ENCODE measurements at regions not wholly inside any gene's neighbourhood (a gene's known extent, or its start where the extent isn't known, plus 50 kb on each side); places are given as distances from the start of the nearest gene placed in this dataset.

- TF ChIP-seq GLIS3 (CRISPR knock-in tag; IDR thresholded peaks at IDR 0.05) (no peak), ZNF8 (CRISPR knock-in tag; IDR thresholded peaks at IDR 0.05) (no peak), ZFP3 (CRISPR knock-in tag; IDR thresholded peaks at IDR 0.05) (no peak), PPARA (CRISPR knock-in tag; IDR thresholded peaks at IDR 0.05; ENCODE audit: borderline replicate concordance) (no peak)
- no peak for ATAC-seq
Measured at GRCh38 chr3:102297072-102297658, 137.7 kb upstream of the ZPLD1 start.

- TF ChIP-seq ZFP3 (CRISPR knock-in tag; IDR thresholded peaks at IDR 0.05) (no peak), RARB (CRISPR knock-in tag; IDR thresholded peaks at IDR 0.05) (no peak)
- ATAC-seq = no peak
Measured at GRCh38 chr3:102299125-102299877, 135.5 kb upstream of the ZPLD1 start.

GRCh38 chr3:102301155-102301880 lies 133.5 kb upstream of the ZPLD1 start:
- TF ChIP-seq ZNF565 (CRISPR knock-in tag; conservative IDR thresholded peaks at IDR 0.05; ENCODE audit: low read depth) (no peak), ZFP3 (CRISPR knock-in tag; IDR thresholded peaks at IDR 0.05) (no peak), ARNTL (CRISPR knock-in tag; IDR thresholded peaks at IDR 0.05; ENCODE audit: borderline replicate concordance, low read depth) (no peak), TOX (CRISPR knock-in tag; IDR thresholded peaks at IDR 0.05; ENCODE audit: borderline replicate concordance) (no peak), CSRNP3 (CRISPR knock-in tag; IDR thresholded peaks at IDR 0.05) (no peak), CSDC2 (CRISPR knock-in tag; IDR thresholded peaks at IDR 0.05) (no peak), ZNF8 (CRISPR knock-in tag; IDR thresholded peaks at IDR 0.05) (no peak), GLIS3 (CRISPR knock-in tag; IDR thresholded peaks at IDR 0.05) (no peak)
- TF ChIP-seq, protein P1, sequence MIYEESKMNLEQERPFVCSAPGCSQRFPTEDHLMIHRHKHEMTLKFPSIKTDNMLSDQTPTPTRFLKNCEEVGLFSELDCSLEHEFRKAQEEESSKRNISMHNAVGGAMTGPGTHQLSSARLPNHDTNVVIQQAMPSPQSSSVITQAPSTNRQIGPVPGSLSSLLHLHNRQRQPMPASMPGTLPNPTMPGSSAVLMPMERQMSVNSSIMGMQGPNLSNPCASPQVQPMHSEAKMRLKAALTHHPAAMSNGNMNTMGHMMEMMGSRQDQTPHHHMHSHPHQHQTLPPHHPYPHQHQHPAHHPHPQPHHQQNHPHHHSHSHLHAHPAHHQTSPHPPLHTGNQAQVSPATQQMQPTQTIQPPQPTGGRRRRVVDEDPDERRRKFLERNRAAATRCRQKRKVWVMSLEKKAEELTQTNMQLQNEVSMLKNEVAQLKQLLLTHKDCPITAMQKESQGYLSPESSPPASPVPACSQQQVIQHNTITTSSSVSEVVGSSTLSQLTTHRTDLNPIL (CRISPR knock-in tag; IDR thresholded peaks at IDR 0.05; ENCODE audit: low read depth) = no peak
- TF ChIP-seq, protein P2, sequence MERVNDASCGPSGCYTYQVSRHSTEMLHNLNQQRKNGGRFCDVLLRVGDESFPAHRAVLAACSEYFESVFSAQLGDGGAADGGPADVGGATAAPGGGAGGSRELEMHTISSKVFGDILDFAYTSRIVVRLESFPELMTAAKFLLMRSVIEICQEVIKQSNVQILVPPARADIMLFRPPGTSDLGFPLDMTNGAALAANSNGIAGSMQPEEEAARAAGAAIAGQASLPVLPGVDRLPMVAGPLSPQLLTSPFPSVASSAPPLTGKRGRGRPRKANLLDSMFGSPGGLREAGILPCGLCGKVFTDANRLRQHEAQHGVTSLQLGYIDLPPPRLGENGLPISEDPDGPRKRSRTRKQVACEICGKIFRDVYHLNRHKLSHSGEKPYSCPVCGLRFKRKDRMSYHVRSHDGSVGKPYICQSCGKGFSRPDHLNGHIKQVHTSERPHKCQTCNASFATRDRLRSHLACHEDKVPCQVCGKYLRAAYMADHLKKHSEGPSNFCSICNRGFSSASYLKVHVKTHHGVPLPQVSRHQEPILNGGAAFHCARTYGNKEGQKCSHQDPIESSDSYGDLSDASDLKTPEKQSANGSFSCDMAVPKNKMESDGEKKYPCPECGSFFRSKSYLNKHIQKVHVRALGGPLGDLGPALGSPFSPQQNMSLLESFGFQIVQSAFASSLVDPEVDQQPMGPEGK (CRISPR knock-in tag; IDR thresholded peaks at IDR 0.05; ENCODE audit: borderline replicate concordance) = no peak
- TF ChIP-seq, protein P3, sequence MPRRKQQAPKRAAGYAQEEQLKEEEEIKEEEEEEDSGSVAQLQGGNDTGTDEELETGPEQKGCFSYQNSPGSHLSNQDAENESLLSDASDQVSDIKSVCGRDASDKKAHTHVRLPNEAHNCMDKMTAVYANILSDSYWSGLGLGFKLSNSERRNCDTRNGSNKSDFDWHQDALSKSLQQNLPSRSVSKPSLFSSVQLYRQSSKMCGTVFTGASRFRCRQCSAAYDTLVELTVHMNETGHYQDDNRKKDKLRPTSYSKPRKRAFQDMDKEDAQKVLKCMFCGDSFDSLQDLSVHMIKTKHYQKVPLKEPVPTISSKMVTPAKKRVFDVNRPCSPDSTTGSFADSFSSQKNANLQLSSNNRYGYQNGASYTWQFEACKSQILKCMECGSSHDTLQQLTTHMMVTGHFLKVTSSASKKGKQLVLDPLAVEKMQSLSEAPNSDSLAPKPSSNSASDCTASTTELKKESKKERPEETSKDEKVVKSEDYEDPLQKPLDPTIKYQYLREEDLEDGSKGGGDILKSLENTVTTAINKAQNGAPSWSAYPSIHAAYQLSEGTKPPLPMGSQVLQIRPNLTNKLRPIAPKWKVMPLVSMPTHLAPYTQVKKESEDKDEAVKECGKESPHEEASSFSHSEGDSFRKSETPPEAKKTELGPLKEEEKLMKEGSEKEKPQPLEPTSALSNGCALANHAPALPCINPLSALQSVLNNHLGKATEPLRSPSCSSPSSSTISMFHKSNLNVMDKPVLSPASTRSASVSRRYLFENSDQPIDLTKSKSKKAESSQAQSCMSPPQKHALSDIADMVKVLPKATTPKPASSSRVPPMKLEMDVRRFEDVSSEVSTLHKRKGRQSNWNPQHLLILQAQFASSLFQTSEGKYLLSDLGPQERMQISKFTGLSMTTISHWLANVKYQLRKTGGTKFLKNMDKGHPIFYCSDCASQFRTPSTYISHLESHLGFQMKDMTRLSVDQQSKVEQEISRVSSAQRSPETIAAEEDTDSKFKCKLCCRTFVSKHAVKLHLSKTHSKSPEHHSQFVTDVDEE (CRISPR knock-in tag; IDR thresholded peaks at IDR 0.05) = no peak
- ATAC-seq = no peak

GRCh38 chr3:102302020-102302419 lies 132.8 kb upstream of the ZPLD1 start:
- TF ChIP-seq TCF4 (CRISPR knock-in tag; IDR thresholded peaks at IDR 0.05; ENCODE audit: borderline replicate concordance) (no peak), PPARA (CRISPR knock-in tag; IDR thresholded peaks at IDR 0.05; ENCODE audit: borderline replicate concordance) (no peak), ZNF565 (CRISPR knock-in tag; conservative IDR thresholded peaks at IDR 0.05; ENCODE audit: low read depth) (no peak), ESRRG (CRISPR knock-in tag; IDR thresholded peaks at IDR 0.05) (no peak), CSRNP3 (CRISPR knock-in tag; IDR thresholded peaks at IDR 0.05) (no peak), TOX (CRISPR knock-in tag; IDR thresholded peaks at IDR 0.05; ENCODE audit: borderline replicate concordance) (no peak), SNAI2 (CRISPR knock-in tag; IDR thresholded peaks at IDR 0.05) (no peak), ARNTL (CRISPR knock-in tag; IDR thresholded peaks at IDR 0.05; ENCODE audit: borderline replicate concordance, low read depth) (no peak), ZNF8 (CRISPR knock-in tag; IDR thresholded peaks at IDR 0.05) (no peak)
- TF ChIP-seq, protein P2 (CRISPR knock-in tag; IDR thresholded peaks at IDR 0.05; ENCODE audit: borderline replicate concordance) = no peak
- ATAC-seq = no peak
